HG03280 (cell line): ENCODE measurements at regions not wholly inside any gene's neighbourhood (a gene's known extent, or its start where the extent isn't known, plus 50 kb on each side); places are given as distances from the start of the nearest gene placed in this dataset.
A peak's percentile ranks its signal among the peaks of the same experiment; 100 is the strongest.
"Not testable (repeated sequence)": the region's sequence is repeated elsewhere in the genome, so short reads cannot be mapped to it uniquely, and the experiment has no call there.

Experiments
- ATAC-seq: cut with Tn5 transposase; IDR thresholded peaks from one replicate; pipeline ENCODE4 v1.9.1; 2021; ENCODE audit warnings: mild to moderate bottlenecking, moderate library complexity; ENCODE audit not compliant: unreplicated experiment

- ATAC-seq: peak; percentile 70
These were observed 56.3 kb upstream of the CD93 start for GRCh38 chr20:23142162-23143050.

DNA sequence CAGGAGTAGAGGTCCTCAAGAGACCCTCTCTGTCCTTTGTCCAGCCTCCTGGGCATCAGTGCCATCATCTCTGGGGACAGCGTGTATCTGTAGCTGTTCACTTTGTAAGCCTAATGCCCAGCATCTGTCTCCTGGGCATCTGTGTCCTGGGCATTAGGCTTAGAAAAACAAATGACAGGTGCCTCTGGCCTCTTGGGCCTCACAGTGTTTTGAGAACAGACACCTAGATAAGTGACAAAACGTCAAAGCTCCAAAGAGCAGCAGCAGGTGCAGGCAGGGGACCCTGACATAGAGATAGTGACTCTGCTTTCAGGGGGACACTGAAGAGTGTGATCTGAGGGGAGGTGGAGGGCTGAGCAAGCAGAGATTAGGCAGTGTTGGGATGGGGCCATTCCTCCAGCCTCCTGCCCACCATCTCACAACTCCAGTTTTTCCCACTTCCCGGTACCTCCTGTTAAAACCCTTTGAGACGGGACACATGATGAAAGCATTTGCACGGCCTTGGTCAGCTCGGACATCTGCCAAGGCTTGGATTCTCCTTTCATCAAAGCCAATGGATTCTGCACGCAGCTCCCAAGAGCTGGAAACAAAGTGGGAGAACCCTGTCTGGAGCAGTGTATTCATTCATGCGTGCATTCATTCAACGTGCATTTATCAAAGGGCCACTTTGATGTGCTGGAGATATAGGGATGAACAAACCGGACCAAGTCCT is 55.5 kb upstream of the CD93 start:
- no peak for ATAC-seq

DNA sequence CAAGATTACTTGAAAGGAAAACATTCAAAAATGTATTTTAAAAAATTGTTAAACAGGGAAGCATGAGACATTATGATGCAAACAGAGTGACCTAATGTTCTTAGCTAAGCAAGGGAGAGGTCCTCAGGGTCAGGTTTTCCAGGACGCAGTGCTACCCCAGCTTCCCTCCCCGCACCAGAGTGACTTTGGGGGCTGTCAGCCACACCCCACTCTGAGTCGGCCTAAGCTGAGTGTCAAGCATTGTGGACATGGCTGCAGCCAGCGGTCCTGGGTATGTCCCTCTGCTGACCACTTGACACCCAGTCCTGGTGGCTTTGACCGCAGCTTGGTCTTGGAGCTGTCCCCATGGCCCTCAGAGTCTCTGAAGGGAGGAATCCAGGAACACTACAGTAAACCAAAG is 54.9 kb upstream of the CD93 start:
- no peak for ATAC-seq

DNA sequence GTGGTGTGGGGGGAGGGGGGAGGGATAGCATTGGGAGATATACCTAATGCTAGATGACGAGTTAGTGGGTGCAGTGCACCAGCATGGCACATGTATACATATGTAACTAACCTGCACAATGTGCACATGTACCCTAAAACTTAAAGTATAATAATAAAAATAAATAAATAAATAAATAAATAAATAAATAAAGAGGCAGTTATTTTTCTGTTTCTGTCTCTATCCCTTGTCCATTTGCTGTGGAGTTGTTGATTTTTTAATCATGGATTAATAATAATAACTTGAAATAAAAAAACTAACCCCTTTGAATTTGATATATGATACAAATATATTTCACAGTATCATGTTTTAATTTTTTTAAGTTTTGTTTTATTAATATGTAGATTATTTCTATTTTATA is 53.9 kb upstream of the CD93 start:
- ATAC-seq: not testable (repeated sequence)

- no peak for ATAC-seq
These were observed 53.4 kb upstream of the CD93 start for GRCh38 chr20:23139524-23139923.

DNA sequence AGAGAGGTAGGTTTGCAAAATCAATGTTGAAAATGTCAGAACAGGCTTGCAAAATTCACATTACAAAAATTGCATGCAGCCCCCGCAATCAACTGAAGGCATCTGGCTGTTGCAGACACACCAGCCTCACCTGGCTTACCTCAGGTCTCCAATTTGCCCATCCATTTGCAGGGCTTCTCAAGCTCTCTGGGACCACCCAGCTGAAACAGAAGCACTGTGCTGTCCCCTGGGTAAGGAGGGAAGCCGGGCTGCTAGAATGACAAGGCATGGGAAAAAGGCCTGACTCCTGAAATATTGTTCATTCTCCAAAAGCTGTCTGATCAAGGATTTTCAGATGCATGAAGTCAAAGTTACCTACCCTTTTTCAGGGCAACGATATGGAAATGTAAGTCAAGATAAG is 52.6 kb upstream of the CD93 start:
- no peak for ATAC-seq

GRCh38 chr20:23138226-23138625 is 52.1 kb upstream of the CD93 start:
- ATAC-seq: no peak

DNA sequence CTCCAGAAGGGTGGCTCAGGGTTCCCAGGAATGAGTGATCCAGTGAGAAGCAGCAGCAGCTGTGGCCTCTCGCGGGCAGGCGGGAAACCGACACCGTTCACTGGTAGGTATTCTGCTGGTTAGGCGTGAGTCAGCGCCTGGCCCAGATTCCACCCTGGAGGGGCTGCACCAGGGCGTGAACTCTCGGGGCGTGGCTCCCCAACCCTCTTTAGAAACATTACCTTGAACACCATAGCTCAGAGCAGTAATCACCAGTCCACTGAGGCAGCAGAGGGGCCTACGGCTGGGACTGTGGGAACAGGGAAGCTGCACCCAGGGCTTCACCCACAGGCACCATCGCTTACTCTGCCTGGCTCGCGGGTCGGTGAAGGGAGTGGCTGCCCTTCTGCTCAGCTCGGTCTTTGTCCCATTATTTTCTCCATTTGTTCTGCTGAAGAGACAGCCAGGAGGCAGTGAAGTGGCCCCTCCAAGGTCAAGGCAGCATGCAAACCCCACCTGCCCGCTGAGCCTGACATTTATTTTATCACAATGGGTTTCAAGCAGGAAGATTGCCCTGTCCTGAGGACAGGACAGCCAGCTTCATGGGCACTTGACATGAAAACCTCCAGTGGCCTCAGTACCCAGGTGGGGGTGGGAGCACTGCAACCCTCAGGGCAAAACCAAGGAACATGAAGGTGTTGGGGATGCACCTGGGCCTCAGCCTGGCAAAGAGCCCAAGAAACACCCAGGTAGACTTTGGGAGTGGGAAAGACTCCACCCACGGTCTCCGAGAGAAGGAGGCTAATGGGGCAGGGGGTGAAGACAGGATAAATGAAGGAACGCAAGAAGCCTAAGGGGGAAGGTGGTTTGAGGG is 51.0 kb upstream of the CD93 start:
- ATAC-seq: no peak

DNA sequence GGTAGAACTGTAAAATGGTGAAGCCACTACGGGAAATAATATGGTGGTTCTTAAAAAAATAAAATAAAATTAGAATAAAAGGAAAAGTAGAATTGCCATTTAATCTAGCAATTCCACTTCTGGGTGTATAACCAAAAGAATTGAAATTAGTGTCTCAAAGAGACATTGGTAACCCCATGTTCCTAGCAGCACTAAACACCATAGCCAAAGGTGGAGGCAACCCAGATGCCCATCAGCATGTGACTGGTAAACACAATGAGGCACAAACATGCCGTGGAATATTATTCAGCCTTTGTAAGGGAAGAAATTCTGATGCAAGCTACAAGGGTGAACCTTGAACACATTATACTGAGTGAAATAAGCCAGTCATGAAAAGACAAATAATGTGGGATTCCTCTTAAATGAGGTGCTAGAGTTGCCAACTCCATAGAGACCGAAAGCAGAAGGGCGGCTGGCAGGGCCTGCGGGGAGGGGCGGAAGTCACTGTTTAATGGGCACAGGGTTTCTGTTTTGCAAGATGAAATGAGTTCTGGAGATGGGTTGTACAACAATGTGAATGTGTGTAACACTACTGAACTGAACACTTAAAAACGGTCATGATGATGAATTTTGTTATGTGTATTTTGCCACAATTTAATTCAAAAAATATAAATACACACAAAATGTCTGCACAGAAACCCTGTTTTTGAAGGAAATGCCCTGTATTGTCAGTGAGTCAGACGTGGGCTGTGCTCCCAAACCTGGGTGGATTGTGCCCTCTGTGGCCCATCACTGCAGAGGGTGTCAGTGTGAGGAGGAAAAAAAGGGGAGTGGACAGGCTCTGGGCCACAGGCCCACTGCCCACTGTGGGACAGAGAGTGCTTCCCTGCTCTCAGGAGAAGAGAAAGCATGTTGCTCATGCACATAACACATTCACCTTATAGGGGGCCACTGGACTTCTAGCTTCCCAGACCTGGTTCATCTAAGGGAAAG is 49.6 kb upstream of the CD93 start:
- no peak for ATAC-seq
